ENCODE measurements at regions not wholly inside any gene's neighbourhood (a gene's known extent, or its start where the extent isn't known, plus 50 kb on each side); places are given as distances from the start of the nearest gene placed in this dataset.

GRCh38 chr3:150267288-150267687 is 140.8 kb upstream of the TSC22D2 start:
- Histone ChIP-seq H2BK20ac (ENCODE audit: low read depth, low read length, poor library complexity, severe bottlenecking) (no peak overlapping the region), H3K9me3 (ENCODE audit: control insufficient read depth, low read depth, low read length) (no peaks in the 10 kb centered on the region), H4K8ac (replicated peaks; ENCODE audit: insufficient read length, low read depth, low read length) (no peak overlapping the region), H2AK5ac (ENCODE audit: insufficient read length, low read length) (no peak overlapping the region), H3K4ac (ENCODE audit: low read depth, low read length) (no peak overlapping the region), H2BK120ac (ENCODE audit: low read depth, low read length, poor library complexity, severe bottlenecking) (no peak overlapping the region), H3K4me2 (ENCODE audit: insufficient read depth, insufficient read length, low read length) (no peak overlapping the region), H3T11ph (ENCODE audit: low read length) (no peak overlapping the region), H3K79me1 (ENCODE audit: insufficient read depth, low read depth, low read length, poor library complexity, severe bottlenecking) (no peaks in the 10 kb centered on the region), H3K27me3 (ENCODE audit: insufficient read depth, low read length) (0 out of 2 replicates have a peak, but pooled peaks cover 2% of the 10 kb centered on the region), H2AFZ (ENCODE audit: low read length) (no peak overlapping the region), H4K20me1 (ENCODE audit: control insufficient read depth, insufficient read depth, insufficient read length) (no peaks in the 10 kb centered on the region), H3K4me1 (ENCODE audit: insufficient read depth, low read length) (no peaks in the 10 kb centered on the region), H4K91ac (ENCODE audit: insufficient read length, low read depth, low read length) (no peak overlapping the region), H4K5ac (ENCODE audit: insufficient read length, low read depth, low read length) (no peak overlapping the region), H3K14ac (ENCODE audit: insufficient read depth, low read length) (no peak overlapping the region), H3K27ac (ENCODE audit: insufficient read length, low read depth, low read length) (no peak overlapping the region), H2BK12ac (ENCODE audit: insufficient read length, low read depth, low read length) (no peak overlapping the region), H3K18ac (ENCODE audit: insufficient read length, low read depth, low read length) (no peak overlapping the region), H2BK15ac (ENCODE audit: low read depth, low read length) (no peak overlapping the region), H3K23ac (ENCODE audit: insufficient read length, low read depth, low read length) (no peak overlapping the region), H3K23me2 (ENCODE audit: insufficient read length, low read depth, low read length, poor library complexity, severe bottlenecking) (no peaks in the 10 kb centered on the region), H3K9ac (ENCODE audit: extremely low read depth, insufficient read length, low read length) (no peak overlapping the region), H3K79me2 (ENCODE audit: insufficient read depth, low read length) (no peaks in the 10 kb centered on the region), H3K56ac (ENCODE audit: insufficient read length, low read depth, low read length) (no peak overlapping the region), H2BK5ac (ENCODE audit: insufficient read length, low read length) (no peak overlapping the region)
- Mint-ChIP-seq H3K27ac (no peak overlapping the region; a peak in 1 of 7 replicates), H3K9me3 (no peaks in the 10 kb centered on the region), H3K4me3 (no peak overlapping the region), H3K4me1 (no peaks in the 10 kb centered on the region), H3K27me3 (ENCODE audit: low read depth) (peaks cover 2% of the 10 kb centered on the region; the same call in 1 of the 2 replicates), H3K36me3 (ENCODE audit: insufficient read depth in 1 of 3, low read depth in 3 of 3) (no peaks in the 10 kb centered on the region)
- DNase-seq = no peak
- no peak for TF ChIP-seq CTCF (conservative IDR thresholded peaks at IDR 0.05)
- no CpG with 5 or more reads among the region's 2 CpGs for WGBS (ENCODE audit: extremely low coverage, insufficient read length, low lambda C conversion rate)
